Astrocyte of the cerebellum (primary cell): ENCODE measurements at regions not wholly inside any gene's neighbourhood (a gene's known extent, or its start where the extent isn't known, plus 50 kb on each side); places are given as distances from the start of the nearest gene placed in this dataset.

Source experiments
- DNase-seq: peaks from one replicate; pipeline ENCODE4 v3.0.0-alpha.2; 2011; ENCODE audit warnings: low read depth
- H3K4me3 ChIP-seq: 2 replicates; pipeline ENCODE4 v1.5.1; 2011; ENCODE audit warnings: mild to moderate bottlenecking, low read depth, low read length, moderate library complexity
- in situ Hi-C: cut with HindIII; loops from 2 replicates; pipeline ENCODE4 v1.10.0; 2017; ENCODE audit warnings: low sequenced_read_pairs
- TF ChIP-seq, protein P1 (sequence below): IDR thresholded peaks from 2 replicates; pipeline ENCODE4 v1.5.1; 2012; ENCODE audit warnings: low read length, low read depth, moderate library complexity, mild to moderate bottlenecking; ENCODE audit errors: missing control alignments

DNA sequence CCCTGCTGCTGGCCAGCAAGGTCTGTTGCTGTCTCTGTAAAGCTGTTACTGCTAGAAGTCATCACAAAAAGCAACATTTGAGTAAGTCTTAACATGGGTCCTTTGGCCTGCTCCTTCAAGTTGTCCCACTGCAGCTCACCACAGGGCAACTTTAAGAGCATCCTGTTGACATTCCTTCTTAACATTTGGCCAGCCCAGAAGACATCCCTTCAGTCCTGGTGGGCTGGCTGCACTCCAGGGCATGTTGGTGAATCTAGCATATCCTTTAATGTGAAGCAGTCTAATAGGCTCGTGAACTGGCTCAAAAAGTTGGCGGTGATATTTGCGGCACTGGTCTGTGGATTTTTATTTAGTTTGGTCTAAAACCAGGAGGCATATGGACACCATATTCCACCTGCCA is 92.2 kb upstream of the MAML3 start:
- DNase-seq, result no peak
- TF ChIP-seq, protein P1, sequence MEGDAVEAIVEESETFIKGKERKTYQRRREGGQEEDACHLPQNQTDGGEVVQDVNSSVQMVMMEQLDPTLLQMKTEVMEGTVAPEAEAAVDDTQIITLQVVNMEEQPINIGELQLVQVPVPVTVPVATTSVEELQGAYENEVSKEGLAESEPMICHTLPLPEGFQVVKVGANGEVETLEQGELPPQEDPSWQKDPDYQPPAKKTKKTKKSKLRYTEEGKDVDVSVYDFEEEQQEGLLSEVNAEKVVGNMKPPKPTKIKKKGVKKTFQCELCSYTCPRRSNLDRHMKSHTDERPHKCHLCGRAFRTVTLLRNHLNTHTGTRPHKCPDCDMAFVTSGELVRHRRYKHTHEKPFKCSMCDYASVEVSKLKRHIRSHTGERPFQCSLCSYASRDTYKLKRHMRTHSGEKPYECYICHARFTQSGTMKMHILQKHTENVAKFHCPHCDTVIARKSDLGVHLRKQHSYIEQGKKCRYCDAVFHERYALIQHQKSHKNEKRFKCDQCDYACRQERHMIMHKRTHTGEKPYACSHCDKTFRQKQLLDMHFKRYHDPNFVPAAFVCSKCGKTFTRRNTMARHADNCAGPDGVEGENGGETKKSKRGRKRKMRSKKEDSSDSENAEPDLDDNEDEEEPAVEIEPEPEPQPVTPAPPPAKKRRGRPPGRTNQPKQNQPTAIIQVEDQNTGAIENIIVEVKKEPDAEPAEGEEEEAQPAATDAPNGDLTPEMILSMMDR, result no peak
- H3K4me3 ChIP-seq, result no peak overlapping the region
- in situ Hi-C loops, result no loop called here

DNA sequence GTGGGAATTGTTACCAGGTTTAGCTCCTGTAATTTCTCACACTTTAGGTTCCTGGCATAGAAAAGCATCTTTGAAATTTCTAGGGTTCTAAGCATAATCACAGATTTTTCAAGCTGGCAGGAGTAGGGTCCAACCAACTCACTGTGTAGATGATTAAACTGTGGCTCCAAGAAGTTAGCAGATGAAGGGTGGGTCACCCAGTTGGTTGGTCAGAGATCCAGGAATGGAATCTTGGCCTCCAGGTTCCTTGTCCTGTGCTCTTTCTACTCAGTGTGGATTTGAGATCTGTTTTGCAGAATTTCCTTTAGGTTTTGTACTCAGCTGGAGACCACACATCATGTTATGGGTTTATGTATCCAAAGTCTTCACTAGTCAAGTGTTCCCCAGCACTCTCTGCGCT is 90.3 kb upstream of the MAML3 start:
- TF ChIP-seq, protein P1, result no peak
- in situ Hi-C loops, result no loop called here
- no peak for DNase-seq
- no peak overlapping the region for H3K4me3 ChIP-seq

DNA sequence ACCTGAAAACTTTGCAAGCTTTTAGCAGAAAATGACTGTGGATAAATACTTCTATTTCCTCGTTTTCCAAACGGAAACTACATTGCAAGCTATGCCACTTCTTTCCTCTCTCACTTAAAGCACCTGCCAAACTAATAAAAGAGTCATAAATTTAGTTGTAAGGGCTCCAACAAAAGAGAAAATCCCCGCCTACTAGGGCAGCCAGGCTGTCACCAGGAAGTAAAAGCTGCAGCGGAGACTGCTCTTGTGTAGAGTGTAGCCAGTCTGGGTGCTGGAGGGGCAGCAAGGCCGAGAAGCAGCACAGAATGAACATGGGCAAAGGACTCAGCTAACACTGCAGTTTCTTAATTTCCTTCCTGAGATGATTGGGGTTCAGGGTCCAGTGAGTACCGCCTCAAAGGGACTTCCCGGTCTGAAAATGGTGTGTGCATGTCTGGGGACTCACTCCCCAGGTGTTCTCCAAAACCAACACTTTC is 89.3 kb upstream of the MAML3 start:
- no peak for DNase-seq
- in situ Hi-C loops, result no loop called here
- no peak overlapping the region for H3K4me3 ChIP-seq

DNA sequence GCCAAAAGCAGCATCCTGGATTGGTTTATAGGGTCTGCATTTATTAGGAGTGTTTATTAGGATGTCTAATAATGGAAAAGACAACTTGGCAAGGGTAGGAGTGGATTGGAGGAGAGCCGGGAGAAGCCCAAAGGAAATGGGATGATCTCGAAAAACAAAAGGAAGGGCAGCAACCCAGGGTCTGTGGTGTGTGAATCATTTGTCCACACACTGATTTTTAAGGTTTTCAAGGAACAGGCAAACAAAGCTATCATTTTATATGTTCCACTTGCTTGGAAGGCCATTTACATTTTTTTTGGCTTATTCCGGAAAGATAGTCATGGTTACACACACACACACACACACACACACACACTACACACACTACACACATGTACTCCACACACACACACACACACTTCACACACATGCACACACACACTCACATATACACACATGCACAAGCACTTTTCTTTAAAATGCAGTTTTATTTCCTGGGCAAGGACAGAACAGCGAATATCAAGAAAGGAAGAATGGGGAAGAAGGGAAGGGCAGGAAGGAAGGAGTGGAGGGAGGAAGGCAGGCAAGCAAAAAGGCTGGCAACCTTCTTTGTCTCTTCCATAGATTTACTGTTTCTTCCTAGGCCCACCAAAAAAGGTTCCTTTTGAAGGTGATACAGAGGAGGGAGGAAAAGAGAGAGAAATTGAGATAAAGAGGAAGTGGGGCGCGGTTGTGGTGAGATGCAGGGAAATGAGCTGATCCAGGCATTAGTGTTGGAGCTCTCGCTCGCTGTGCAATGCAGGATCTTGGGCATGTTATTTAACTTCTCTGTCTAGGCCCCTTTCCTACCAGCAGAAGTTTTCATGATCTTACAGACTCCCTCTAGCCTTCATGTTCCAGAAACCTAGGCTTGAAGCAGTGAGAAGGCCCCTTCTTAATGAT is 88.6 kb upstream of the MAML3 start:
- no peak overlapping the region for H3K4me3 ChIP-seq
- TF ChIP-seq, protein P1, result no peak
- no peak for DNase-seq
- in situ Hi-C loops, result no loop called here

More for the DNA sequence above, 89.3 kb upstream of the MAML3 start:
- TF ChIP-seq, protein P1, result no peak

DNA sequence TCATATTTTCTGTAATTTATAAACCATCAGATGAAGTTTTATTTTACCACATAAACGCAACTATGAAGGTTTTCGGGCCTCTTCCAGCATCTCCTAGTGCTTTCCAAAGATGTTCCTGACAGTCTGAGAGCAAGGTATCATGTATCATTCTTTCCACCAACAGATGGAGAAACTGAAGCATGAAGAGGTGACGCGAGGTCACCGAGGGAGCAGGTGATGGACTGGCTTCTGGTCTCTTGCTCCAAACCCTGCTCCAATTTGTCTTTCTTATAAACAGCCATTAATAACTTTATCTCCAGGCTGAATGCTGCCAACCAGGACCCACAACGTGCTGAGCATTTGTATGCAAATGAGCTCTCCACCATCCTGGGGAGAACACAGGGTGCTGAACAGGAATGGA is 86.3 kb upstream of the MAML3 start:
- in situ Hi-C loops, result no loop called here
- TF ChIP-seq, protein P1, result no peak
- no peak overlapping the region for H3K4me3 ChIP-seq
- DNase-seq, result no peak

DNA sequence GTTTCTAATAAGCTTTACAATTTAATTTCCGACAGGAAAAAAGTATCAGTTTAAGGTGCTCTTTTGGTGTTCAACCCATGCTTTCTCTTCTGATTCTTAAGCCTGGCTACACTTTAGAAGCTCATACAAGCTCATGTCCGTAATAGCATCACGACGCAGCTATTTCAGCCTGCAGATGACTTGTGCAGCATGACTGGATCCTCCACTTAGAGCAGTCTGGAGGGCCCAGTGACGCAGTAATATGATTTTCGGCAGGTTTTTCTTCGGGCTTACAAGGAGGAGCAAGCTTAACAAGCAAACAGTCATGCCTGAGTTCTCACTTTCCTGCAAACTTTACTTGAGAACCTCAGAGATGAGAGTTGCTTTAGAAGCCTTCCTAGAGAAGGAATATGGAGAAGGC is 85.3 kb upstream of the MAML3 start:
- no peak for DNase-seq
- in situ Hi-C loops, result loop anchor here (5.0 kb wide), 2 partner anchors 57 to 87 kb away; partner anchors contain the start of gene MAML3
- no peak overlapping the region for H3K4me3 ChIP-seq
- TF ChIP-seq, protein P1, result no peak
